GM21367 (cell line): ENCODE measurements at regions not wholly inside any gene's neighbourhood (a gene's known extent, or its start where the extent isn't known, plus 50 kb on each side); places are given as distances from the start of the nearest gene placed in this dataset.

Experiments
- ATAC-seq: cut with Tn5 transposase; IDR thresholded peaks from one replicate; pipeline ENCODE4 v1.9.1; 2021; ENCODE audit not compliant: unreplicated experiment

- no peak for ATAC-seq
Observed at GRCh38 chr20:10951216-10951615, 277.4 kb upstream of the JAG1 start.

DNA sequence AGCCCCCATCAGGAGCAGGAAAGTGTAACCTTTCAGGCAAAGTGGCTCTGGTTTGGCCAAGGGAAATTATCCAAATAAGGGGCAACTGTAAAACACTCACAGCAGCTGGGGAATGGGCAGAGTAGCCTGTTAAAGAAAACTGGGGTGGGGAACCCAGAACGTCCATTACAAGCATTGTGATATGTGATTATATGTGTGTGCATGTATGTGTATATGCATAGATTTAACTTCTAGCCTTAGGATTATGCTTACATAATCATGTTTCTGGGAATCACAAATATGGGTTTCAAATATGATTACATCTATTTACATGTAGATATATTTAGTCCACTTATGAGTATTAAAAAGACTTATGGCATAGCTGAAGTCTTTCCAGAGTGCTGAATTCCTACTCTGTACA is 278.1 kb upstream of the JAG1 start:
- ATAC-seq: no peak

- ATAC-seq: no peak
Observed at GRCh38 chr20:10953437-10953836, 279.6 kb upstream of the JAG1 start.

DNA sequence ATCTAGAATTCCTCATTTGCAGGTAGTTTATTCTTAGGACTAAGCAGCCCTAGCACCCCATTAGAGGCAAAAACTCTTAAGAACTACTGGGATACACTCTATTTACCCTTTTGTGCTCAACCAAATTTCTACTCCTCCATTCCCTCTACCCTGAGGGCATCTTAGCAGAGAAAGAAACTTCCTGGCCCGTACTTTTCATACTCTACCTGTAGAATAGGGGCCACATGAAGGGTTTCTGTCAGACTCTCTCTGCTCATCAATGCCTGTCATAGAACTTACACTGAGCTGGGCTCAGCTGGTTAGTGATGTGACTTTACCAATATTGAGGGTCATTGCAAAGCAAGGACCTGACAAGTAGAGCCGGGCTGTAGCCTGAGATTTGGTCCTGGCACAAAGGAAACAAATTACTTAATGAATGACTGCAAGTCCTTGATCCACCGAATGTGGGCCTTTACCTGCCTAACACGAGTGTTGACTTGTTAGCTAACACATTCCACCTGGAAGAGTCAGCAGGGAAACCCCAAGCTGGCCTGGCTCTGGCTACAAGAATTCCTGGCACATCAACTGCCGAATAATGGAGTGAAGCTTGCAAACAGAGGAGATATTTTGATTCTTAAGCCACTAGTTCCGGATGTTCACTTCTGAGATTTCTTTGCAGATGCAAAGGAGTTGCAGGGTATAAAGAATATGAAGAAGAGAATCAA is 280.5 kb upstream of the JAG1 start:
- ATAC-seq: no peak

DNA sequence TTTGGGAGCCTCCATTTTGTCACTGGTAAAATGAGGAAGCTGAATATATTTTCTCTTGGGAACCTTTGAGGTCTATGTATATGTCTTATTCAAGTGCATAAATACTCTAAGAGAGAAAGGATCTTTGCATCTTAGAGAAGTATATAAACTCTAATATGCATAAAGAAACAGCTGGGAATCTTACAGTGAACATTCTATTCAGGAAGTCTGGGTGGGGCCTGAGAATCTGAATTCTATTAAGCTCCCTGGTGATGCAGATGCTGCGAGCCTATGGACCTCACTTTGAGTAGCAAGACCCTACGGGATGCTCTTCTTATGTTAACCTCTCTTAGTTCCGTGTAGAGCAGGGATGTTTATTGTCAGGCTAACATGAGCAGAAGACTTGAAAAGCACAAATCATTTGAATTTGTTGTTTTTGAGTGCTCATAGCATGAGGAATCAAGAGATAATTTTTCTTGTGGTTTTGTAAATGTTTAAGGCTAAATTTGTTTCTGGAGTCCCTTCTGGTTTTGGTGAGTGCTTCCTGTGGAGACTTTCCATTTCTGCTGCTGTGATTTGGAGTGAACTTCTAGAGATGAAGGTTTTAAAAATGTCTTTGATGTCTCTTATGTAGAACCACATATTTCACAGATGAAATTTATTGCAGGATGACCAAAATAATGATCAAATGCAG is 281.2 kb upstream of the JAG1 start:
- ATAC-seq: no peak

GRCh38 chr20:10958279-10958678 is 284.5 kb upstream of the JAG1 start:
- no peak for ATAC-seq

- no peak for ATAC-seq
Observed at GRCh38 chr20:10960416-10960815, 286.6 kb upstream of the JAG1 start.

DNA sequence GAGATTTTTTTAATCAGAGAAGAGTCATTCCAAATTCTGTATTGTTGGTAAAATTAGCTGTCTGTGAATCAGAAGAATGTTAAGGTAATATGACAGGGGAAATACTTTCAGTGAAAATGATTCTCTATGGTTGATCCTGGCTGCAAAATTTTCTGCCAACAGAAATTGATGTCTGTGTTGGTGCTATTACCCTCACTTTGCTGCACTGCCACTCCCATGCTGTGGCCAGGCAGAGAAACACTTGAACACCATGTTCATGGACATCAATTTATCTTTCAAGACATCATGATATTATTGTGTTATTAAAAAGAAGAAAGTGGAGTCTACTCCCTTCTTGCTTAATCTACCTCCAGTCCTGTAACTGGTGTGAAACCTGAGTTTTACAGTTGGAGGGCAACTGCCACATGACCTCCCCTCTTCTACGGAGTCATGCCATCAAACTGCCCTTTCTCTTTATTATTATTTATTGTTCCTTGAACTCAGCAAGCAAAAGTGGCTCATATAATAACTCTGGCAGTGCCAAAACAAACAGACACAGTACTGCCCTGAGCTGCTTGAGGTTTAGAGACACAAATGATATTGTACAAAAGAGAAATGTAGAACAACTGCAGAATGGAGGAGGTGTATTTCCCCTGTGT is 288.0 kb upstream of the JAG1 start:
- ATAC-seq: no peak

DNA sequence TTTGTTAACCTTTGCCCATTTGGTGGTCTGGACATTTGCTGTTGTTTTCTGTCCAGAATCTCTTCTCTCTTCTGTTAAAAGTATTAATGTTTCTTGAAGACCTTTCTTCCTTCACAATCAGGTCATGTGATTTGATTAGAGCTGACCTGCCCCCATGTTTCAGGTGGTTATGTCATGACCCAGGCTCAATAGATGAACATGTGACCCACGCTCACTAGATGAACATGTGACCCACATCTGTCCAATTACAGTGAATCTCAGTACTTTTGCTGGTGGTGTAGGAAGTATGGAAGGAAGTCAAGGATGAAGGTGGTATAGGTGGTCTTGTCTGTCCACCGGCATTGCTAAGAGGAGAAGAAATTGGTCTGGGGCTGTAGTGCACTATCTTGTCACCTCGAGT is 289.1 kb upstream of the JAG1 start:
- no peak for ATAC-seq

DNA sequence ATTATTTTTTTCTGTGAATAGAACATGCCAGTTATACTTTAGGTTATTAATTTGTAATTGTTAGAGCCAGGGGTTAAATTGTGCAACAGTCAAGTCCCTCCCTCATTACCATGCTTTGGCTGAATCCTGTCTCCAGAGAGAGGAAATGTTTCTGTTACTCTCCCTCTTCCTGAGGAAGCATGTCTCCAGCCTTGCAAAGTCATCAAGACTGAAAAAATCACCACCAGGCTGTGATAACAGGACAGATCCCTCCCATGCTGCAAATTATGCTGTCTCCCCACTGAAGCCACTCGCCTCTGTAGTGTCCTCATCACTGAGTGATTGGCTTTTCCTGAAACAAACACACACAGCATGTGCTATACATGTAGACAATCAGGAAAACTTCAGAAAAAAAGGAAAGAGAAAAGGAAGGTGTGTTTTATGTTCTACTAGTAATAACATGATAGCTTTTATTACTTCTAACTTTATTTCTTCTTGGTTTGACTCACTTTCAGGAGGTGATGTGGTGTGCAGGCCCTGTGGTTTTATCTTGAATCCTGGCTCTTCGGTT is 290.0 kb upstream of the JAG1 start:
- ATAC-seq: no peak

GRCh38 chr20:10965936-10966470 is 292.2 kb upstream of the JAG1 start:
- no peak for ATAC-seq

DNA sequence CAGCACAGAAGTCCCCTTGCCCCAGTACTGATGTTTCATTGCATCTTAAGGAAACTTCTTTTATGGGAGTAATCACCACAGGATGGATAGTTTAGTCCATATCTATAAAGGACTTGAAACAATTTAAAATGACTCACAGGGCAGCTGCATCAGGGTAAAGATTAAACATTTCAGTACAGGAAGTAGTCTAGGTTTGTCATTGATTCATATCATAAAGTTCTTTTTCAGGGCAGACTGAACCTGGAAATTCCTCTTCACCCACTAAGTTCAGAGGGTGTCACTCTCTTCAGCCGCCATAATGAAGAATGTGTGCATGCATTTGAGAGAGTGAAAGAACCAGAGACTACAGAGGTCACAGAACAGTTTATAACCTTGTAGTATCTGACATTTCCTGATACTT is 296.3 kb upstream of the JAG1 start:
- ATAC-seq: no peak

DNA sequence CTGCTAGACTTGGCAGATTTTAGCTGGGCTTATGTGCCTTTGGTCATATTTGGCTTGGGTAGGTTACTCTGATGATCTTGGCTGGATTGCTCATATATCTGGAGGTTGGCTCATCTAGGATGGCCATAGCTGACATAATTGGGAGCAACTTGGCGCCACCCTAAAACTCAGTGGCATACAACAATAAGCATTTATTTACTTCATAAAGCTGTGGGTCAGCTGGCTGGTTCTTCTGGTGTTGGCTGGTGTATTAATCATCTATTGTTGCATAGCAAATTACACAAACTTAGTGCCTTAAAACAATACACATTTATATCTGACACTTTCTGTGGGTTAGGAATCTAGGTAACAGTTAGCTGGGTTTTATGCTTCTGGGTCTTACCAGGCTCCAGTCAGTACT is 297.3 kb upstream of the JAG1 start:
- ATAC-seq: no peak

GRCh38 chr20:10972219-10972860 is 298.5 kb upstream of the JAG1 start:
- no peak for ATAC-seq

- ATAC-seq: no peak
Observed at GRCh38 chr20:10976051-10976450, 302.3 kb upstream of the JAG1 start.

GRCh38 chr20:10978019-10978702 is 304.4 kb upstream of the JAG1 start:
- ATAC-seq: no peak

DNA sequence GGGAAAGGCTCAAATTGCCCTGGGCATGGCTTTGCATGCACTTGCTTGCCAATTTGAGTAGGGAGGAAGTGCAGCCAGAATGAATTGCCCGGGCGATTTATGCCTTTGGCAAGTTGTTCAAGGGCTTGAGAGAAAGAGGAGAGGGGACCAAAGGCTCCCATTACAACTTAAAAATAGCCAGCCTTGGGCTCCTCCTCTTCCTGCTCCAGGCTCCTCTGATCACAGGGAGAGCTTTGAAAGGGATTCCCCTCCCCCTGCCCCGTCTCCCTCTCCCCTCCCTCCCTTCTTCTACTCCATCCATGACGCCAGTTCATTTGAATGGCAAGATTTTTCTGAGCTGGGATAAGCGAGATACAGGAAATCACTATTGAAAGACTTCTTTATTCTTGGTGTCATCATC is 304.9 kb upstream of the JAG1 start:
- no peak for ATAC-seq

DNA sequence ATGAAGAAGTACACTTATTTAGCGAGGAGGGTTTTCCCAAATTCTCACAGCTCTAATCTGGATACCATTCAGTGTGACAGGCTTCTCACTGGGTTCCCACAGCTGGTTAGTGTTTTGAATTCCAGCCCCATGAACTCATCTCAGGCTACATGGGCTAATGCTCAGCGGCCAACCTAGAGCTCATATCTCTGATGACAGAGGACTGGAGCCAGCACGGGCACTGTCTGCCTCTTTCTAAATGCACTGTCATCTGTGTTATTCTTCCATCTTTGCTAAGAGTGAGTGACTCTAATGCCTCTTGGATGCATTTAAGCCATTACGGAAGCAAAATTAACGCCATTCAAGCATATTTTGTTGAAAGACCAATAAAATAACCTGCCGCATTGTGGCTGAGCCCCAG is 308.9 kb upstream of the JAG1 start:
- ATAC-seq: no peak

DNA sequence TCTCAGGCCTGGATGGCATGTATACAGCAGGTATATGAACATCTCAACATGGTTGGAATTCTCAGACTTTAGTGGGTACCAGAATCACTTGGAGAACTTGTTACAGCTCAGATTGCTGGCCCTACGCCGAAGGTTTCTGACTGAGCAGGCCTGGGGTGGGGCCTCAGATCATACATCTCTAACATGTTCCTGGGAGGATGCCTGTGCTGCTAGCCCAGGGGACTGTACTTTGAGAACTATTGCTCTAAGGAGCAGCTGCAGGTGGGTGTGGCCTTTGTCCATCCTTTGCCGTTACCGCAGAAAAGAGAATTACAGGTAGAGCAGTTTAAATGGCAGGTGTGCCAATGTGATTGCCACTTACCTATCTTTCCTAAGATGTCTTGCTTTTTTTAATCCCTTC is 310.5 kb upstream of the JAG1 start:
- ATAC-seq: no peak

DNA sequence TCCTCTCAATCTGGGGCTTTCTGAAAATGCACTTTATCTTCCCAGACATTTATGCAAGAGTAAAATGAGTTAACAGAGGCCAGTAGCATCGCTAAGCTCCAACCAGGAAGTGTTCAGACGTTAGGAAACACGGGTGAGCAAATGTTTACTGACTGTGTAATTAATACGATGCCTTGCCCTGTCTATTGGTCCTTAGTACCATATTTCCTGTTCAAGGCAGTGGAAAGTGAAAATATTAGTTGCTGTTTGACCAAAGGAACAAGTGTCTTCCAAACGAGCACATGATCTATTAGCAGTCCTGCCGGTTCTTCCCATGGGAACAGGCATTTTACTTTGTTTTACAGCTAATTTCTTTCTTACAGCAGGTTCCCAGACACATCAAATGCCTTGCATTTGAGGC is 311.1 kb upstream of the JAG1 start:
- ATAC-seq: no peak

GRCh38 chr20:10985536-10985935 is 311.7 kb upstream of the JAG1 start:
- no peak for ATAC-seq
